K562 (cell line): ENCODE measurements at regions not wholly inside any gene's neighbourhood (a gene's known extent, or its start where the extent isn't known, plus 50 kb on each side); places are given as distances from the start of the nearest gene placed in this dataset.

Experiments used
- ATAC-seq: fragments of 200-7000 bp; cut with Tn5 transposase; 3 replicates; pipeline ENCODE4 v1.9.1; 2020; ENCODE audit warnings: moderate library complexity
- BruUV-seq: library from RNA; stranded (reverse); fragments of 400-500 nt; replicated peaks from 2 replicates; lab custom pipeline; 2021; lab: Mats Ljungman, UMichigan
- CTCF ChIA-PET: fragments of 300-600 bp; formaldehyde crosslinking; extraction: SDS; loops from one replicate; lab custom pipeline; 2021; ENCODE audit warnings: low intra/inter-chr PET ratio; lab: Yijun Ruan, JAX
- POLR2A ChIA-PET: fragments of 300-600, 350-650 bp; sonication (Branson Sonifier 250); formaldehyde crosslinking; extraction: SDS; loops from one replicate; lab custom pipeline; 2021; ENCODE audit warnings: antibody characterized with exemption, inconsistent platforms; lab: Yijun Ruan, JAX
- DNase-seq, 4 experiments: peaks; one replicate each; pipeline versions ENCODE4 v3.0.0 to v3.0.0-alpha.2; 2011 to 2018; ENCODE audit warnings: low spot score in 3 of 4, mixed read lengths in 3 of 4; ENCODE audit errors: extremely low read depth in 1 of 4
- FAIRE-seq: peaks from 2 replicates; lab custom pipeline; 2011; peaks lifted over from hg19 to GRCh38; lab: Jason Lieb, UNC
- H2AFZ ChIP-seq: 2 replicates; pipeline ENCODE4 v1.6.0; 2011; ENCODE audit warnings: low read depth, low read length, control low read depth, inconsistent platforms
- H3K27ac ChIP-seq: fragments of 200-600 bp; 3 replicates; pipeline ENCODE4 v1.8.0; 2011; ENCODE audit warnings: low read depth, mild to moderate bottlenecking, control low read depth, inconsistent platforms, low read length, moderate library complexity, mixed read lengths; ENCODE audit errors: extremely low read depth
- H3K27me3 ChIP-seq, 2 experiments: fragments of 300-600 bp in 1 of 2; 2 replicates in 1 of 2; 3 replicates in 1 of 2; pipeline versions ENCODE4 v1.6.0 to v1.8.0; 2011; ENCODE audit warnings: inconsistent platforms in 2 of 2, low read length in 2 of 2, mild to moderate bottlenecking in 1 of 2, mixed read lengths in 1 of 2, moderate library complexity in 1 of 2; ENCODE audit not compliant: control insufficient read depth in 2 of 2, insufficient read depth in 2 of 2
- H3K36me3 ChIP-seq: fragments of 300-600 bp; 3 replicates; pipeline ENCODE4 v1.8.0; 2011; ENCODE audit warnings: mild to moderate bottlenecking, low read length, inconsistent platforms; ENCODE audit not compliant: control insufficient read depth, insufficient read depth
- H3K4me1 ChIP-seq, 2 experiments: fragments of 200-600 bp in 1 of 2; replicated peaks in 1 of 2; 2 replicates in 1 of 2; 3 replicates in 1 of 2; pipeline versions ENCODE4 v1.5.1 to v1.8.0; 2011; ENCODE audit warnings: inconsistent platforms in 2 of 2, low read length in 2 of 2, mild to moderate bottlenecking in 1 of 2, mixed read lengths in 1 of 2, moderate library complexity in 1 of 2; ENCODE audit not compliant: control insufficient read depth in 2 of 2, insufficient read depth in 2 of 2
- H3K4me2 ChIP-seq: 2 replicates; pipeline ENCODE4 v1.6.1; 2011; ENCODE audit warnings: low read length, control low read depth, inconsistent platforms, mixed read lengths; ENCODE audit not compliant: insufficient read depth
- H3K4me3 ChIP-seq: fragments of 200-600 bp; sonication (generic), shearing (Covaris generic); 2 replicates; pipeline ENCODE4 v1.5.1; 2016; ENCODE audit warnings: control low read depth, inconsistent platforms
- H3K79me2 ChIP-seq: fragments of 200-600 bp; 3 replicates; pipeline ENCODE4 v1.8.0; 2011; ENCODE audit warnings: low read length, inconsistent platforms; ENCODE audit not compliant: control insufficient read depth, insufficient read depth
- H3K9ac ChIP-seq, 2 experiments: 2 replicates each; pipeline versions ENCODE4 v1.6.0 to v1.6.1; 2011; ENCODE audit warnings: low read depth in 2 of 2, low read length in 2 of 2, control low read depth in 1 of 2, inconsistent platforms in 1 of 2, mild to moderate bottlenecking in 1 of 2, mixed read lengths in 1 of 2; ENCODE audit not compliant: insufficient read depth in 1 of 2
- H3K9me1 ChIP-seq: one replicate; pipeline ENCODE4 v1.6.0; 2011; ENCODE audit warnings: inconsistent platforms, mild to moderate bottlenecking, low read length, moderate library complexity; ENCODE audit not compliant: control insufficient read depth, insufficient read depth
- H3K9me3 ChIP-seq: replicated peaks from 2 replicates; pipeline ENCODE4 v1.5.1; 2011; ENCODE audit warnings: low read depth, low read length, inconsistent platforms; ENCODE audit not compliant: control insufficient read depth, insufficient read depth
- H4K20me1 ChIP-seq: replicated peaks from 2 replicates; pipeline ENCODE4 v1.6.1; 2011; ENCODE audit warnings: low read length, inconsistent platforms, mixed read lengths; ENCODE audit not compliant: control insufficient read depth, insufficient read depth
- COPS2 ChIP-seq: fragments of 450-650 bp; conservative IDR thresholded peaks from 2 replicates; pipeline ENCODE4 v1.6.1; 2016; ENCODE audit warnings: mild to moderate bottlenecking, moderate library complexity
- CREB1 ChIP-seq, 2 experiments: sonication (generic) in 1 of 2; formaldehyde crosslinking in 1 of 2; IDR thresholded peaks; 2 replicates each; pipeline versions ENCODE4 v1.6.1 to v1.8.0; 2012 to 2022; ENCODE audit warnings: inconsistent platforms in 1 of 2, mild to moderate bottlenecking in 1 of 2, missing genetic modification reagents in 1 of 2, moderate library complexity in 1 of 2
- GMEB1 ChIP-seq: fragments of 250-450 bp; sonication (Bioruptor Pico); IDR thresholded peaks from 2 replicates; pipeline ENCODE4 v1.4.0; 2020; ENCODE audit warnings: mild to moderate bottlenecking
- GTF2F1 ChIP-seq: IDR thresholded peaks from 2 replicates; pipeline ENCODE4 v1.6.1; 2011; ENCODE audit warnings: low read depth, low read length, improper control_type of control experiment
- HDAC1 ChIP-seq, 2 experiments: fragments of 450-650 bp; IDR thresholded peaks; 2 replicates each; pipeline ENCODE4 v1.6.1; 2016 to 2017; ENCODE audit warnings: inconsistent platforms in 1 of 2, mild to moderate bottlenecking in 1 of 2, moderate library complexity in 1 of 2
- HDGF ChIP-seq: fragments of 450-650 bp; IDR thresholded peaks from 2 replicates; pipeline ENCODE4 v1.6.1; 2016
- MCM2 ChIP-seq: fragments of 450-650 bp; IDR thresholded peaks from 2 replicates; pipeline ENCODE4 v1.6.1; 2017; ENCODE audit warnings: low read depth, mild to moderate bottlenecking
- POLR3A ChIP-seq: IDR thresholded peaks from 2 replicates; pipeline ENCODE4 v1.6.1; 2011; ENCODE audit warnings: borderline replicate concordance, mild to moderate bottlenecking, moderate library complexity; ENCODE audit not compliant: insufficient read length, insufficient read depth; ENCODE audit errors: extremely low read depth
- PTTG1 ChIP-seq: fragments of 450-650 bp; IDR thresholded peaks from 2 replicates; pipeline ENCODE4 v1.6.1; 2016; ENCODE audit warnings: low read depth, mild to moderate bottlenecking, missing genetic modification characterization, missing compliant biosample characterization
- RFX7 ChIP-seq: fragments of 250-450 bp; sonication (Bioruptor Pico); IDR thresholded peaks from 2 replicates; pipeline ENCODE4 v1.5.1; 2021; ENCODE audit warnings: mild to moderate bottlenecking
- SPI1 ChIP-seq: IDR thresholded peaks from 2 replicates; pipeline ENCODE4 v1.6.1; 2011; ENCODE audit warnings: low read depth, low read length, control low read depth, borderline replicate concordance
- TFE3 ChIP-seq: fragments of 450-650 bp; formaldehyde crosslinking; IDR thresholded peaks from 2 replicates; pipeline ENCODE4 v1.4.0; 2020; ENCODE audit warnings: mild to moderate bottlenecking, mixed read lengths
- ZNF224 ChIP-seq: sonication (generic); formaldehyde crosslinking; IDR thresholded peaks from 2 replicates; pipeline ENCODE4 v1.8.0; 2022; ENCODE audit warnings: mild to moderate bottlenecking, missing genetic modification reagents
- ZNF324 ChIP-seq: fragments of 250-450 bp; sonication (Bioruptor Pico); IDR thresholded peaks from 2 replicates; pipeline ENCODE4 v1.4.0; 2020; ENCODE audit warnings: mild to moderate bottlenecking
- ZNF551 ChIP-seq: fragments of 250-450 bp; sonication (Bioruptor Pico); IDR thresholded peaks from 2 replicates; pipeline ENCODE4 v1.5.0; 2021; ENCODE audit warnings: mild to moderate bottlenecking, moderate library complexity
- ZNF609 ChIP-seq: sonication (generic); formaldehyde crosslinking; IDR thresholded peaks from 2 replicates; pipeline ENCODE4 v1.8.1; 2023; ENCODE audit warnings: missing genetic modification reagents, mild to moderate bottlenecking, borderline replicate concordance
- WGBS: fragments of 100-300 bp; shearing (Covaris generic); methylation state at CpG from one replicate; pipeline ENCODE4 v1.1.6; 2016; ENCODE audit warnings: low coverage, mixed read lengths; ENCODE audit not compliant: insufficient coverage; ENCODE audit errors: missing lambda C conversion rate; 5-methylcytosine and 5-hydroxymethylcytosine counted together
- in situ Hi-C: fragments of 300-500 bp; cut with MboI; formaldehyde crosslinking; loops from 4 replicates; pipeline ENCODE4 v1.15.0; 2018; ENCODE audit warnings: inconsistent platforms, mixed read lengths
- intact Hi-C: fragments of 100-400 bp; cut with micrococcal nuclease; formaldehyde crosslinking; loops from 2 replicates; pipeline ENCODE4 v1.14.2; 2022

- Histone ChIP-seq H4K20me1 (no peaks in the 10 kb centered on the region), H3K4me1 (no peaks in the 10 kb centered on the region), H3K9me1 (no peaks in the 10 kb centered on the region), H2AFZ (no peak overlapping the region), H3K79me2 (no peaks in the 10 kb centered on the region), H3K4me3 (no peak overlapping the region), H3K9ac (no peak overlapping the region), H3K4me2 (no peak overlapping the region), H3K36me3 (no peaks in the 10 kb centered on the region), H3K27ac (no peak overlapping the region), H3K9me3 (peaks cover 3% of the 10 kb centered on the region; the same call in 1 of the 2 replicates), H3K27me3 (no peaks in the 10 kb centered on the region)
- ATAC-seq (no peak), FAIRE-seq (no peak), DNase-seq (no peak)
- 0% methylated on average over 3 of the region's 8 CpGs for WGBS
- no TSS peak for BruUV-seq
- TF ChIP-seq PTTG1 (no peak), RFX7 (CRISPR knock-in tag) (no peak), ZNF324 (CRISPR knock-in tag) (no peak), HDGF (no peak), SPI1 (no peak), GTF2F1 (no peak), COPS2 (no peak), MCM2 (no peak), POLR3A (no peak), HDAC1 (IDR thresholded peaks at IDR 0.05) (no peak), GMEB1 (CRISPR knock-in tag) (no peak), TFE3 (CRISPR knock-in tag) (no peak), CREB1 (IDR thresholded peaks at IDR 0.05) (no peak), CREB1 (CRISPR knock-in tag; IDR thresholded peaks at IDR 0.05) (no peak), ZNF609 (no peak), ZNF224 (CRISPR knock-in tag) (no peak), ZNF551 (no peak)
- ChIA-PET CTCF (no interaction called here), POLR2A (interaction anchor here (0.6 kb wide), 1 partner anchor 487 kb away, joined by 3 read pairs; no protein-coding TSS in a partner anchor)
- in situ Hi-C loops = no loop called here
- intact Hi-C loops = no loop called here
Observed at GRCh38 chr2:164164602-164165001, 428.8 kb upstream of the FIGN start.
